GM12878 (cell line): ENCODE measurements at regions not wholly inside any gene's neighbourhood (a gene's known extent, or its start where the extent isn't known, plus 50 kb on each side); places are given as distances from the start of the nearest gene placed in this dataset.

Experiments used
- ATAC-seq: fragments of 200-7000 bp; cut with Tn5 transposase; 3 replicates; pipeline ENCODE4 v1.9.1; 2020; ENCODE audit warnings: mild to moderate bottlenecking, moderate library complexity
- BruUV-seq: library from RNA; stranded (reverse); fragments of 400-500 nt; replicated peaks from 2 replicates; lab custom pipeline; 2021; lab: Mats Ljungman, UMichigan
- CTCF ChIA-PET: fragments of 300-600 bp; sonication (Branson Sonifier 250); formaldehyde crosslinking; extraction: SDS; loops from one replicate; lab custom pipeline; 2021; ENCODE audit warnings: inconsistent platforms; lab: Yijun Ruan, JAX
- POLR2A ChIA-PET: fragments of 350-600 bp; formaldehyde crosslinking; extraction: SDS; loops from one replicate; lab custom pipeline; 2021; ENCODE audit warnings: inconsistent platforms; lab: Charles Lee
- RAD21 ChIA-PET: fragments of 300-600 bp; sonication (Branson Sonifier 250); formaldehyde crosslinking; loops from one replicate; lab custom pipeline; 2023; ENCODE audit warnings: antibody characterized with exemption; ENCODE audit not compliant: unreplicated experiment; lab: Charles Lee
- SMC1A ChIA-PET: fragments of 300-600 bp; sonication (Branson Sonifier 250); formaldehyde crosslinking; loops from one replicate; lab custom pipeline; 2023; ENCODE audit not compliant: unreplicated experiment, uncharacterized antibody; lab: Charles Lee
- DNase-seq: peaks from one replicate; pipeline ENCODE4 v3.0.0-alpha.2; 2011; ENCODE audit warnings: low read depth, low spot score
- FAIRE-seq: peaks from 3 replicates; lab custom pipeline; 2011; peaks lifted over from hg19 to GRCh38; lab: Jason Lieb, UNC
- H2AFZ ChIP-seq: 2 replicates; pipeline ENCODE4 v1.6.0; 2011; ENCODE audit warnings: low read depth, low read length, control low read depth; ENCODE audit not compliant: control insufficient read depth
- H3K27ac ChIP-seq: 2 replicates; pipeline ENCODE4 v1.5.1; 2011; ENCODE audit warnings: control low read depth; ENCODE audit not compliant: control insufficient read depth, insufficient read depth
- H3K27me3 ChIP-seq, 2 experiments: replicated peaks in 1 of 2; 2 replicates each; pipeline versions ENCODE4 v1.6.0 to v1.6.1; 2011; ENCODE audit warnings: low read length in 1 of 2; ENCODE audit not compliant: control insufficient read depth in 2 of 2, insufficient read depth in 2 of 2
- H3K36me3 ChIP-seq, 2 experiments: 2 replicates each; pipeline ENCODE4 v1.5.1; 2011; ENCODE audit warnings: low read length in 1 of 2; ENCODE audit not compliant: control insufficient read depth in 2 of 2, insufficient read depth in 2 of 2
- H3K4me1 ChIP-seq: 2 replicates; pipeline ENCODE4 v1.6.1; 2011; ENCODE audit warnings: mild to moderate bottlenecking, low read length, moderate library complexity, mixed read lengths; ENCODE audit not compliant: control insufficient read depth, insufficient read depth
- H3K4me2 ChIP-seq: 2 replicates; pipeline ENCODE4 v1.6.0; 2011; ENCODE audit warnings: control low read depth; ENCODE audit not compliant: control insufficient read depth, insufficient read depth
- H3K4me3 ChIP-seq: fragments of 200-600 bp; sonication (generic); 2 replicates; pipeline ENCODE4 v1.5.1; 2016
- H3K79me2 ChIP-seq: 2 replicates; pipeline ENCODE4 v1.6.0; 2011; ENCODE audit warnings: low read length; ENCODE audit not compliant: control insufficient read depth, insufficient read depth
- H3K9ac ChIP-seq: 2 replicates; pipeline ENCODE4 v1.8.0; 2011; ENCODE audit warnings: low read length, control low read depth, mixed read lengths; ENCODE audit not compliant: control insufficient read depth, insufficient read depth
- H3K9me3 ChIP-seq: replicated peaks from 3 replicates; pipeline ENCODE4 v1.5.1; 2011; ENCODE audit warnings: mild to moderate bottlenecking, low read length; ENCODE audit not compliant: control insufficient read depth, insufficient read depth
- H4K20me1 ChIP-seq: 2 replicates; pipeline ENCODE4 v1.6.0; 2011; ENCODE audit not compliant: control insufficient read depth, insufficient read depth
- ASH2L ChIP-seq: fragments of 300-600, 200-600 bp; sonication (generic); IDR thresholded peaks from 2 replicates; pipeline ENCODE4 v1.6.1; 2017; ENCODE audit warnings: low read depth, mild to moderate bottlenecking, borderline replicate concordance
- BHLHE40 ChIP-seq, 2 experiments: fragments of 450-650 bp in 1 of 2; IDR thresholded peaks; 2 replicates each; pipeline ENCODE4 v1.6.1; 2011 to 2017; ENCODE audit warnings: low read depth in 2 of 2, borderline replicate concordance in 1 of 2, improper control_type of control experiment in 1 of 2, low read length in 1 of 2, mild to moderate bottlenecking in 1 of 2
- CBX3 ChIP-seq: fragments of 200-600 bp; sonication (generic); IDR thresholded peaks from 2 replicates; pipeline ENCODE4 v1.6.1; 2016; ENCODE audit warnings: low read depth, borderline replicate concordance
- CEBPB ChIP-seq, 2 experiments: fragments of 150-350 bp in 1 of 2; IDR thresholded peaks; 2 replicates each; pipeline ENCODE4 v1.6.1; 2012 to 2014; ENCODE audit warnings: low read depth in 2 of 2, low read length in 2 of 2, borderline replicate concordance in 1 of 2, inconsistent platforms in 1 of 2
- EED ChIP-seq: sonication (generic); IDR thresholded peaks from 2 replicates; pipeline ENCODE4 v1.6.1; 2016; ENCODE audit warnings: antibody characterized with exemption, low read depth
- HDGF ChIP-seq: fragments of 450-650 bp; IDR thresholded peaks from 2 replicates; pipeline ENCODE4 v1.6.1; 2016; ENCODE audit warnings: antibody characterized with exemption
- KDM1A ChIP-seq: fragments of 200-600 bp; sonication (generic); IDR thresholded peaks from 2 replicates; pipeline ENCODE4 v1.6.1; 2016; ENCODE audit warnings: borderline replicate concordance
- NR2C2 ChIP-seq: IDR thresholded peaks from 2 replicates; pipeline ENCODE4 v1.6.1; 2011; ENCODE audit warnings: borderline replicate concordance, low read depth; ENCODE audit not compliant: control insufficient read depth, insufficient read length
- RAD21 ChIP-seq: IDR thresholded peaks from 2 replicates; pipeline ENCODE4 v1.6.1; 2011; ENCODE audit warnings: mild to moderate bottlenecking, low read depth, low read length, moderate library complexity; ENCODE audit not compliant: insufficient read depth
- SP1 ChIP-seq: IDR thresholded peaks from one replicate; pipeline ENCODE4 v1.6.1; 2011; ENCODE audit warnings: low read depth, low read length
- SPI1 ChIP-seq: IDR thresholded peaks from 2 replicates; pipeline ENCODE4 v1.6.1; 2011; ENCODE audit warnings: low read depth, mild to moderate bottlenecking, low read length, moderate library complexity, borderline replicate concordance; ENCODE audit not compliant: insufficient read depth
- ZNF274 ChIP-seq: IDR thresholded peaks from one replicate; pipeline ENCODE4 v1.8.0; 2011; ENCODE audit not compliant: insufficient read length, insufficient read depth
- WGBS: methylation state at CpG from one replicate; pipeline ENCODE4 v1.1.6; 2016; ENCODE audit warnings: low lambda C conversion rate; ENCODE audit not compliant: insufficient replicate concordance, insufficient coverage; ENCODE audit errors: missing lambda C conversion rate; 5-methylcytosine and 5-hydroxymethylcytosine counted together
- in situ Hi-C: fragments of 300-500 bp; cut with MboI; formaldehyde crosslinking; loops from 9 replicates; pipeline ENCODE4 v1.14.3; 2018; ENCODE audit warnings: mixed read lengths
- intact Hi-C: fragments of 100-400 bp; cut with micrococcal nuclease; formaldehyde crosslinking; loops from one replicate; pipeline ENCODE4 v1.14.2; 2022; ENCODE audit not compliant: unreplicated experiment

- TF ChIP-seq ASH2L = no peak
Measured at GRCh38 chr12:102756530-102756929, 160.5 kb downstream of the PAH start (continued).

DNA sequence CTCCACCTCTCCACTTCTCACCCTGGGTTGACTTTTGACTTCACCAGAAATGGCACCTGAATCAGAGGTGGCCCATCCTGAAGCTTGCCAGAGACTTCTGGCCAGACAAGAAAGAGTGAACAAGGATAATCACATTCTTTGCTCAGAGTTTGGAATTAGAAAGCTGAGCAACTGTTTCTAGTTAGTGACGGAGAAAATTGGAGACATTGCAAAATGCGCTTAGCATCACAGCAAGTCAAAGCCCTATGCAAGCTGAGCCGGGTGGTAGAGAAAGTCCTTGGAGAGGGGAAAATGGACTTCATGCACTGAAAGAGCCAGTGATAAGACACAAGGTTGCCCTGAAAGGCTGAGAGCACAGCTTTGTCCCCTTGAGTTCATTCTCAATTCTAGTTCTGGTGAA, 161.8 kb downstream of the PAH start:
- intact Hi-C loops (no loop called here), in situ Hi-C loops (no loop called here)
- TF ChIP-seq KDM1A (no peak), HDGF (no peak), CBX3 (no peak), ZNF274 (no peak), SPI1 (no peak), EED (no peak), BHLHE40 (IDR thresholded peaks at IDR 0.05; ENCODE audit: borderline replicate concordance in 1 of 2, low read depth in 2 of 2, low read length in 1 of 2) (no peak), RAD21 (no peak), CEBPB (IDR thresholded peaks at IDR 0.05; ENCODE audit: borderline replicate concordance in 1 of 2, low read depth in 2 of 2, low read length in 2 of 2) (no peak), NR2C2 (no peak), SP1 (no peak)
- H3K79me2 ChIP-seq = no peaks in the 10 kb centered on the region
- no peak overlapping the region for H3K4me3 ChIP-seq
- no peaks in the 10 kb centered on the region for H3K27me3 ChIP-seq
- SMC1A ChIA-PET = no interaction called here
- H3K9me3 ChIP-seq = no peaks in the 10 kb centered on the region
- CTCF ChIA-PET = interaction anchor here (2.8 kb wide), 1 partner anchor 13 kb away, joined by 11 read pairs; no protein-coding TSS in a partner anchor
- no peaks in the 10 kb centered on the region for H3K4me1 ChIP-seq
- no peak overlapping the region for H3K9ac ChIP-seq
- H3K4me2 ChIP-seq = no peak overlapping the region
- POLR2A ChIA-PET = no interaction called here
- no peak overlapping the region for H3K27ac ChIP-seq
- ATAC-seq = no peak
- WGBS = 100% methylated on average over 3 of the region's 3 CpGs
- no peak for FAIRE-seq
- no peak overlapping the region for H2AFZ ChIP-seq
- RAD21 ChIA-PET = no interaction called here
- DNase-seq = no peak
- H4K20me1 ChIP-seq = no peaks in the 10 kb centered on the region
- H3K36me3 ChIP-seq = no peaks in the 10 kb centered on the region
- no TSS peak for BruUV-seq
